NCI-H2227 (cell line): ENCODE measurements at regions not wholly inside any gene's neighbourhood (a gene's known extent, or its start where the extent isn't known, plus 50 kb on each side); places are given as distances from the start of the nearest gene placed in this dataset.

Source experiments
- DNase-seq: peaks from one replicate; lab custom pipeline; 2025; ENCODE audit not compliant: unreplicated experiment; lab: John Stamatoyannopoulos, UW

GRCh38 chr6:138692058-138692977 lies 81.3 kb upstream of the CCDC28A start:
- peak; percentile 48 for DNase-seq

GRCh38 chr6:138692978-138693909 lies 80.3 kb upstream of the CCDC28A start:
- peak; percentile 36 for DNase-seq

GRCh38 chr6:138695193-138695592 lies 78.4 kb upstream of the CCDC28A start:
- DNase-seq, result no peak

GRCh38 chr6:138714493-138714892 lies 59.1 kb upstream of the CCDC28A start:
- DNase-seq, result no peak

DNA sequence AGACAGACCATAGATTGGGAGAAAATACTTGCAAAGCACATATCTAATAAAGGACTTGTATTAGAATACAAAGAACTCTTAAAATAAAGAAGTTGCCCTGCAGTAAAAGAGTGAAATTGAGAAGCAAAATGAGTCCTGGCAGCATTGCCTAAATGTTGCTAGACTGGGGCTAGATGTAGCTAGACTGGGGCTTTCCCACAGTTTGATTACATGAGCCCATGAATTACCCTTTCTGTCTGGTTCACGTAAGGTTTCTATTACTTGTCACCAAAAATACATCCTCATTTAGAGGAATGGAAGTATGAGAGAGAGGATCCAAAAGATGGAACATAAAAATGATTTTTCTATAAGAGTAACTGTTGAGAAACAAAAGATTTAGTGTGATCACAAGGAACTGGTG lies 57.6 kb upstream of the CCDC28A start:
- DNase-seq, result no peak

- no peak for DNase-seq
Observed at GRCh38 chr6:138716971-138717665, 56.5 kb upstream of the CCDC28A start.

DNA sequence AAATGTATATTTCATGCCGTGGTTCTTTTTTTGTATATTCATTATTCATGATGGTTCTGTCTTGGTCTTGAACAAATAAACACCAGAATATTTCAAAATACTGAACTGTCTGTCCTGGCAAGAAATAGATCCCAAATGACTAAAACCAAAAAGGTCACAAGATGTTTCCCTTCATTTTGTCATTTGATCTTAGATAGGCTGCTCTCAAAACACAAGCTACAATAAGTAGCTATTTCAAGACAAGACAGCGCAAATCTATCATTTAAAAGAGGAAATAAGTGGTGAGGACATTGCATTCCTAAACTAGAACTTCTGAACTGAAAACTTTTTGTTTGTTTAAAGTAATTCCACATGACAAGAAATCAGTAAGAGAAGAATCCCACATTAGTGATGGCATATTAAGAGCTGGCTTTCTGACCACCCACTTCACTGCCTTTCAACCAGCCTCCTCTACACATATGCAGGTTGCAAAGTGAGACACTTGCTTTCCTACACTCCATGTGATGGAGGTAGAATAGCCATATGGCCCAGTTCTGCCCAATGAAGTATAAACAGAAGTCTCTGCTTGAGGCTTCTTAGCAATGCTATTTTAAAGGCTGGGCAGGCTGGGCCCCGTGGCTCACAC lies 54.4 kb upstream of the CCDC28A start:
- DNase-seq, result no peak

DNA sequence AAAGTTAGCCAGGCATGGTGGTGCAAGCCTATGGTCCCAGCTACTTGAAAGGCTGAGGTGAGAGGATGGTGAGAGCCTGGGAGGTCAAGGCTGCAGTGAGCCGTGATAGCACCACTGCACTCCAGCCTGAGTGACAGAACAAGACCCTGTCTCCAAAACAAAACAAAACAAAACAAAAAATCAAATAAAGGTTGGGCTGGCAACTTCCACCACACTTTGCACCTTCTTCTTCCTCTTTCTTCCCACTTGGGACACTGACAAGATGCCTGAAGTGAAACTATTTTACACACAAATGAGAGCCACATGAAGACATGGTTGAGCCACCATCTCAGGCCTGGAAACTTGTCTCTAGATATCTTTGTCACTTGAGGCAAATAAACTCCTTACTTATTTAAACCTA lies 53.8 kb upstream of the CCDC28A start:
- DNase-seq, result no peak

DNA sequence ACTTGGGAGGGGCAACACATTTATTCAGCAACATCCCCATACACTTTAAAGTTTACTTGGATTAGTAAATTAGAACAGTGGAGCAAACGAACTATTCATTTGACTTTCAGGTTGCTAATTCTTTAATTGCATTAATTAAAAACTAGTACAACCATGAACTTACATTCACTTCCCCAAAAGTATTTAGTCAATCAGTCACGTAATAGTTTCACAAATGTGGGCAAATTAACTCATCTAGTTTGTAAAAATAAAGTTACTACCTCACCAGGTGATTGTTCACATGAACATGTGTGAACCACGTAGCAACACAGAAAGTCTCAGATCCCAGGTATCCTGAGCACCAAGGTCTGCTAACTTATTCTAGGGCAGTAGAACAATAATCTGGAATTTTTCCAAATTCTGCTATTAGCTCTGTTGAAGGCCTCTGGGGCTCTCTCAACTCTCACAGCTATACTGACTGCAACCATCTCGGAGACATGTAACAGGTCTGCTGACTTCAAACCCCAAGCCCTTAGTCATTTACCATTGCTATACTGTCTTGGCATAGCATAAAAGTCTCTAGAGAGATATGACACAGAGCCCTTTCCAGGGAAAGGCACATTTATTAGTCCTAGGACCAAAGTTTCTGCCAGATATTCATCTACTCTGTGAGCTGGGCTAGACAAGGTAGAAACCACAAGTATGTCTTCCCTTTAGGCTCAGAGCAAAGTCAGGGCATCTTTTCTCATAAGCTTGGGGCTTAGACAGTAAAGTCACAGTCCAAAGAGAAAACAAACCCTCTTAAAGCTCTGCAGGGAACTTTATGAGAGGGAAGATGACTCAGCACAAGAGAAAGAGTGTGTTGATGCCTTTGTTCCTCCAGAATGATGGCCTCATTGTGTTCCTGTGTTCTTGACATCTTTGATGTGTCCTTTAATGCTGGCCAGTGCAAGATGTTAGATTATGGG lies 50.9 kb upstream of the CCDC28A start:
- DNase-seq, result no peak
